DOHH2 (cell line): ENCODE measurements at regions not wholly inside any gene's neighbourhood (a gene's known extent, or its start where the extent isn't known, plus 50 kb on each side); places are given as distances from the start of the nearest gene placed in this dataset.
"Not testable (repeated sequence)": the region's sequence is repeated elsewhere in the genome, so short reads cannot be mapped to it uniquely, and the experiment has no call there.

ENCODE experiments used
- EZH2phosphoT487 ChIP-seq: fragments of 200-600 bp; sonication (generic); IDR thresholded peaks from 2 replicates; pipeline ENCODE4 v1.6.1; 2017; ENCODE audit warnings: borderline replicate concordance, mild to moderate bottlenecking, antibody characterized with exemption, low read length, moderate library complexity, mixed read lengths
- TF ChIP-seq, protein P1 (sequence below): fragments of 200-600 bp; sonication (generic); IDR thresholded peaks from one replicate; pipeline ENCODE4 v1.5.1; 2014; ENCODE audit warnings: antibody characterized with exemption, mild to moderate bottlenecking, low read depth, low read length; ENCODE audit not compliant: poor library complexity, severe bottlenecking

DNA sequence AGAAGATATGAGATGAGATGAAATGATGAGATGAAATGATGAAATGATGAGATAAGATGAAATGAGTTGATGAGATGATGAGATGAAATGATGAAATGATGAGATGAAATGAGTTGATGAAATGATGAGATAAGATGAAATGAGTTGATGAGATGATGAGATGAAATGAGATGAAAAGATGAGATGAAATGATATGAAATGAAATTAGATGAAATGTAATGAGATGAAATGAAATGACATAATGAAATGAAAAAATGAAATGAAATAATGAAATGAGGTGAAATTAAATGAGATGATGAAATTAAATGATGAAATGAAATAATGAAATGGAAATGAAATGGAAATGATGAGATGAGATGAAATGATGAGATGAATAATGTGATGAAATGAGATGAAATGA lies 231.6 kb downstream of the GOLGA6L6 start:
- TF ChIP-seq, protein P1, sequence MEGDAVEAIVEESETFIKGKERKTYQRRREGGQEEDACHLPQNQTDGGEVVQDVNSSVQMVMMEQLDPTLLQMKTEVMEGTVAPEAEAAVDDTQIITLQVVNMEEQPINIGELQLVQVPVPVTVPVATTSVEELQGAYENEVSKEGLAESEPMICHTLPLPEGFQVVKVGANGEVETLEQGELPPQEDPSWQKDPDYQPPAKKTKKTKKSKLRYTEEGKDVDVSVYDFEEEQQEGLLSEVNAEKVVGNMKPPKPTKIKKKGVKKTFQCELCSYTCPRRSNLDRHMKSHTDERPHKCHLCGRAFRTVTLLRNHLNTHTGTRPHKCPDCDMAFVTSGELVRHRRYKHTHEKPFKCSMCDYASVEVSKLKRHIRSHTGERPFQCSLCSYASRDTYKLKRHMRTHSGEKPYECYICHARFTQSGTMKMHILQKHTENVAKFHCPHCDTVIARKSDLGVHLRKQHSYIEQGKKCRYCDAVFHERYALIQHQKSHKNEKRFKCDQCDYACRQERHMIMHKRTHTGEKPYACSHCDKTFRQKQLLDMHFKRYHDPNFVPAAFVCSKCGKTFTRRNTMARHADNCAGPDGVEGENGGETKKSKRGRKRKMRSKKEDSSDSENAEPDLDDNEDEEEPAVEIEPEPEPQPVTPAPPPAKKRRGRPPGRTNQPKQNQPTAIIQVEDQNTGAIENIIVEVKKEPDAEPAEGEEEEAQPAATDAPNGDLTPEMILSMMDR = not testable (repeated sequence)
- TF ChIP-seq EZH2phosphoT487 = not testable (repeated sequence)
